ENCODE measurements at regions not wholly inside any gene's neighbourhood (a gene's known extent, or its start where the extent isn't known, plus 50 kb on each side); places are given as distances from the start of the nearest gene placed in this dataset.

- DNase-seq = no peak
Observed at GRCh38 chr2:22499082-22499839, 885.7 kb upstream of the KLHL29 start.

DNA sequence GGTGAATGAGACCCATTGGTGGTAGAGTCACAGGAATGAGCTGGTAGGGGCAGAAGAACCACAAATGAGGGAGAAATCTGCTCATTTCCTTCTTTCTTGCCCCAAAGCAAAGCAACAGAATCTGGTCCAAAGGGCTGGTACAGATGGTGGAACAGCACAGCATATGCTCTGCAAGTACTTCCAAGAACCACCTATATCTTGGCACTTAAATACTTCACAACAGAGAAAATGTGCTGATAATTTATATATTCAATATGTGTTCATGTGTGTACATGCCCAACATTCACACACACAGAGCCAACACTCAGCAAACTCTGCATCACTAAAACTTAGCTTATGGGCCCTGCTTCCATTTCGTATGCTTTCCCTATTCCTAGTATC, 884.4 kb upstream of the KLHL29 start:
- no peak for DNase-seq

DNA sequence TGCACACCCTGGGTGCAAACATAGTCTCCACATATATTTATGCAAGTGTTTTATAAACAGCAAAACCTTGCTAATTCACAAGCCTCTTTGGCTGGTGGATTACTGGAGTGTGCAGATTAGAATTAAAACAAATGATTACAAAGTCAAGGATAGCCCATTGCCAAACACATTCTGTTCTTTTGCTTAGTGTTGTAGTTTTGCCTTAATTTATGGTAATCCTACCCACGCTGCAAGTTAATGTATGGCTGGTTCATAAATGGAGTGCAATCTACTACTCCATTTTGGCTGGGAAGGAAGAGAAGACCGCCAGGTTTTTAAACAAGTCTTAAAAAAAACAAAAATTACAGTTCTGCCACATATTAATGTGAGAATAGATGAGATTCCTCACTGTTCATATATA, 883.1 kb upstream of the KLHL29 start:
- no peak for DNase-seq

DNA sequence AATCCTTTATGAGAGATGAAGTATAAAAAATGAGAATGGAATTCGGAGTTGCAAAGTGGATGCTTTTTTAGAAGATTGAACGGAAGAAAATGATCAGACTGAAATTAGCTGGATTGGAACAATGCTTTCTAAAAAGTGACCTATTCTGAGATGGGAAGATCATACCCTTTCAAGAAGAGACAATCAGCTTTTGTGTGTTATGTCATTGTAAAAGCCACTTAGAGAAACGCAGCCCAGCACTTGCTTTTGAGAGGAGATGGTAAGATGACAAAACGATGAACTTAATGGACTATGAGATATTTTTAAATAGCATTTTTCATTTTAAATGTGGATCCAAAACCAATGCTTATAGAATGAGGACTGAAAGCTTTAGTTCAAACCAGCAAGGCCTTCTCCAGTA, 871.4 kb upstream of the KLHL29 start:
- DNase-seq = no peak

GRCh38 chr2:22517141-22517540, 867.8 kb upstream of the KLHL29 start:
- no peak for DNase-seq

DNA sequence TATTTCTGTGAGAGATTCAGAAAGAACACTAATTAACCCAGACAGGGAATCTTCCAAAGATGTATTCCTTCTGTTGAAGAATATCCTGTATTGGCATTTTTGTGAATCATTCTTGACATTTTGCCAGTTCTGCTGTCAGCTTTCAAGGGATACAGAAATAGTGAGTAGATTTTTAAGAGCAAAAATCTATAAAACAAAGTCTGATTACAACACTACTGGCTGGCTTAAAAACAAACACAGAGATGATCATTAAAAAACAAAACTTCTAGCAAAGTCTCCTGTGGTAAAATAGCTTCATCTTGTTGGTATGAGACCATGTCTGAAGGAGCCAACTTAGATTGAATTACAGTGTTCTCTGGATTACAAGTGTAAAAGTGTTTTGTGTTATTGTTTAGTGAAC, 866.3 kb upstream of the KLHL29 start:
- DNase-seq = peak; percentile 15

- DNase-seq = peak; percentile 11
Observed at GRCh38 chr2:22520369-22521288, 864.4 kb upstream of the KLHL29 start.

GRCh38 chr2:22521620-22522019, 863.4 kb upstream of the KLHL29 start:
- no peak for DNase-seq

DNA sequence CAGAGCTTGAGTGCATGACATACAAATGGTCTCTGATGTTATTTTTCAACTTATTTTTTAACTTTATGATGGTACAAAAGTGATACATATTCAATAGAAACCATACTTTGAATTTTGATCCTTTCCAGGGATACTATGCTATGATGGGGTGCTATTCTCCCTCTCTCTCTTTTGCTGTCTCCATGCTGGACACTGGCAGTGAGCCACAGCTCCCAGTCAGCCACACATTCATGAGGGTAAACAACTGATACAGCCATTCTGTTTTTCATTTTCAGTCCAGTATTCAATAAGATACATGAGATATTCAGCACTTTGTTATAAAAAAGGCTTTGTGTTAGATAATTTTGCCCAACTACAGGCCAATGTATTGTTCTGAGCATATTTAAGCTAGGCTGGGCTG, 859.3 kb upstream of the KLHL29 start:
- DNase-seq = no peak

DNA sequence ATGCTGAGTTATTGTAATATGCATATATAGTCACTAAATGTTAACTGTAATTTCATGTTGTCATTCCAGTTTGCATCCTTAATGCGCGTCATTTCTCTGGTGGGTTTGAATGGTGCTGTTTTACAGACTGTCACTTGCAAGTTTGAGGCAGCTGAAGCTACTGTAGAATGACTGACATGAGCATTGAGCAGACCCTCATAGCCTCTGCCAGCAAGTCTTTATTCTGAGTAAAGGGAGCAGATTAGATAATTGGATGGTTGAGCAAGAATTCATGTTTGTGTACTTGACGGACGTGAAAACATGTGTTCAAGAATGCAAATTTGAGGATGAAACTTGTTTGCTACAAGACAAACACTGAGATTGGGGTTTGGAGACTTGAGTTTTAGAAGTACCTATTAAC, 854.8 kb upstream of the KLHL29 start:
- no peak for DNase-seq

- DNase-seq = no peak
Observed at GRCh38 chr2:22536133-22536532, 848.8 kb upstream of the KLHL29 start.

DNA sequence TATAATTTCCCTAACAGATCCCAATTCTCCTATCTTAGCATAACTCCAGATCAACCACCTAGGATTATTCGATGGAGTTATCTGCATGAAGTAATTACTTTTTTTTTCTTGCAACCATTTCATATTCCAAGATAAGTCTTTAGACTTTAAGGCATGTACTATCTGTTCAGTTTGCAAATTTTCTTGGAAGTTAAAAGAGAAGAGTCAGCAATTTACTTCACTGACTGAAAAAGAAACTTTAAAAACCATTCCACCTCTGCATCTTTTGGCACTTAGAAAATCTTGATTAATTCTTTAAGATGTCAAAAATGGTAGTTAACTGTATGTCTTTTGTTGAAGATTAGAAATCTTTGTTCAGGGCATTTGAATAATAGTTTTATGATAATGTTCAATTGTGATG, 830.5 kb upstream of the KLHL29 start:
- no peak for DNase-seq

DNA sequence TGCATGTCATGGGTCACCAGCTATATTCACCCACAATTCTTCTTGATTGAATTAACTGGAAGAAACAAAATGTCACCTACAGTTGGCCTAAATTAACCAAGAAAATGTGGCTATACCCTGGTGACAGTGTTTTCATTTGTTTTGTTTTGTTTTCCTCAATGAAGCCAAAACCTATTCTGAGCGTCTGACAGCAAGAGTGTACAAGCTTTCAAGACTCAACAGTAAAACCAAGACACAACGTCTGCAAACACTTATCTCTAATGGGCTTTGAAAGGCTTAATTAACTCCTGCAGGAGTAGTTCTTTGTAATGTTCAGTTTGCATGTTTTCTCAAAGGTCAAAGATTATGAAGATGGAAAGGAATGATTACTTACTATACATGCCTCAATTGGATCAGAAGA, 827.6 kb upstream of the KLHL29 start:
- DNase-seq = peak; percentile 2

DNA sequence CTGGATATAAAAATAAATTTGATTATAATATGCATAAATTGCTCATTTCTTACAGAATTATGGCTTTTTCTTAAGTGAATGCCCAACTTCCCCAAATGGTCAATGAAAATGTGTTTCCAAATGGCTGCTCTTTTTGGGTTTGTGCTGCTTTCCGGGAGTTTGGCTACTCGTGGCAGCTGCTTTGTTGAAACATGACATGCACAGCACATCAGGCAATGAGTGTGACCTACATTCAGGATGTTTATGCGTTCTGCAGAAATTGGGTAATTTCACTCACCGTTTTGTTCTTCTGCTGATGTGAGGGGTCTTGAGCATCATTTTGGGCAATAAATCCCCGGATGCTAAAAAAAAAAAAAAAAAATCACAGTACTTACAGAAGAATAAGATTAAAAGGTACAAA, 825.0 kb upstream of the KLHL29 start:
- DNase-seq = no peak

GRCh38 chr2:22579341-22579740, 805.6 kb upstream of the KLHL29 start:
- peak; percentile 37 for DNase-seq

GRCh38 chr2:22582107-22582506, 802.9 kb upstream of the KLHL29 start:
- DNase-seq = no peak

- no peak for DNase-seq
Observed at GRCh38 chr2:22596306-22596705, 788.7 kb upstream of the KLHL29 start.

DNA sequence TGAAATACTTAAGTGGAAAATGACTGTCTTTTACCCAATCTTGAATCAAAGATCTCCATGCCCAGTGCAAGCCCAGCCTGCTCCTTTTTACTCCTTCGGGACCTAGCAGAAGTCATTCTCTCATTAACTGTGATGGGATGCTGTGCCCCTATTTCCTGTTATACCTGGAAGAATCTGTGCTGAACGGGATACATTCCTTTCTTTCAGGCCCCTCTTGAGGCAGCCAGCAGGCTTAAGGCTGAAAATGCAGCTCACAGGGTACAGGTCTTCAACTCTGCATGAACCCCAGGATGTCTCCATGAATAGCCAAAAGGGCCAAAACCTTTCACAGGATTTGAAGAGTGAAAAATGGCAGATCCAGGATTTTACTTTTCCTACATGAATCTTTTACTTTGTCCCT, 784.8 kb upstream of the KLHL29 start:
- no peak for DNase-seq

DNA sequence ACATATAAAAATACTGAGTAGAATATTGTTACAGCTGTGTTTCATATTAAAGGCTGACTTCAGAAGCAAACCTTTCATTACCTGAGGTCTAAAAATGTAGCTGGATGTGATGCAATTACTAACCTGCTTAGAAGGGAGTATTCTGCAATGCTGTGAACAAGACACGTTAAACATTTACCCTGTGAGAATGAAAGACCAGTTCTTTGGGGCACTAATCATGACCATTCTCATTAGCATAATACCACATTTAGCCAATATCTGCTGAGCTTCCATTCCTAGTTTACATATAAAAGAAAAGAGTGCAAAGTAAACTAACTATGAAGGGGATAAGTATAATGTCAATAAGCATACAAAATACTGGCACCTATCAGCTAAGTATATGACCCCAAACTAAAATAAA, 784.0 kb upstream of the KLHL29 start:
- DNase-seq = no peak

DNA sequence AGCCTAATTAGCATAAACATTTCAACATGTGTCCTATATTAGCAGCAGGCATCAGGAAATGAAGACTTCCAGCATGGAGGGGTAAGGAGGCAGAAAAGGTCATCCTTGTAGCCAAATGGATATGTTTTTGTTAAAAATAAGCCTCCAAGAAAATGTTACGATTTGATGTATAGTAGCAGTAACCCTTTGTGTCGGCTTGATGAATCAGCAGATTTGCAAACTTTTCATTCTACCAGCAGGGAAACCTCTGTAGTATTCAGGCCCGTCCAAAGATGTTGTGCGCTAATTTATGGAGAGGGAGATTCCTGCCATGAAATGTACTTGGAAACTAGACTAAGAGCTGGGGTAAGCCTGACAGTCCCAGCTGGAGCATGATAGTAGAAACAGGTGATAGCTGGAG, 780.8 kb upstream of the KLHL29 start:
- no peak for DNase-seq

DNA sequence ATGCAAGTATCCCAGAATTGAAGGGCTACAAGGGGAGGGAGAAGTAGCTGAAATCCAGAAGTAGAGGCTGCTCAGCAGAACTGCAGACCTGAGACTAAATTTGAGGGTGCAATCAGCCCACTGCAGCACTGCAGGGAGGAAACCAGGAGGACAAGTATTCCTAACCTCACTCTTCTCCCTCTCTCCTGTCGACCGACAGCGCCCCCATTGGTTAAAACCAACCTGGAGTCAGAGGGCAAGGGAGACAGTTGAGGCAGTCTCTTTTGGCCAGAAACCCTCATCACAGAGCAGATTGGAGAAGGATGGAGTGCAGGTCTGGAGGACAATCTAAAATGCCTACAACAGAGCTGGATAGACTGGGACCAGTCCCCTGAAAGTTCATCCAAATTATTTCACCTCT, 768.9 kb upstream of the KLHL29 start:
- DNase-seq = no peak

DNA sequence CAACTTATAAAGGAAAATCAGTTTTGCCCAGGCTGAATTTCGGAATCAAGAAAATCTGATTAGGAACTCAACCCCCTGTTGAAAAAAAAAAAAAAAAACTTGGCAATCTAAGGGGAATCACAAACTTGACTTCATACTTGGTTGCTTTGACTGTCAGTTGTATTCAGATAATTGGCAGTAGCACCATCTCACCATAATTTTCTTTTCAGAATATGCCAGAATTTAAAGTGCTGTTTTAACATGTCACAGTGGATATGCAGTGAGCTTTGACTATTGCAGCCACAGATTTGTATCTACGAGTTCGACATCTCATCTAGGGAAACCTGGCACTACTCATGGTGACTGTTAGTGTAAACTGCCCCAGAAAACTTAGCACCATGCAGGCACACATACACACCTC, 761.4 kb upstream of the KLHL29 start:
- DNase-seq = no peak

DNA sequence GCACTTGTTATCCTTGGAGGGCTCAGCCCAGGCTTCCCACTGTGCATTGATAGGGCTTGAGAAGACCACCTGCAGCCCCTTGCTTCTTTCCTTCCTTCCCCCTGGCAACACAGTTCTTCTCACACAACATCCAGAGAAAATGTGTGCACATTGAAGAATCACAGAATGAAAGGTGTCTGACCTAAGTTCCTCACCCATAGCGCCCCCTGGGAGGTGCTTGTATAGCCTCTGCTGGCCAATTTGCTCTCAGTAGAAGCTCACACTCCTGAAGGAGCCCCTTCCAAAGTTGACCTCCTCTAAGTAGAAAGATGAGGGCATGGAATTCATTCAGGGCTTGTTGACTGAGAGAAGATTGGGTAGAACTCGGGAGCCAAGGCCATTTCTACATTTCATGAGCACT, 758.4 kb upstream of the KLHL29 start:
- DNase-seq = no peak

- DNase-seq = no peak
Observed at GRCh38 chr2:22628221-22628620, 756.8 kb upstream of the KLHL29 start.

All from tongue (tissue), 1 donor.